DOHH2 (cell line): ENCODE measurements at regions not wholly inside any gene's neighbourhood (a gene's known extent, or its start where the extent isn't known, plus 50 kb on each side); places are given as distances from the start of the nearest gene placed in this dataset.

Experiments
- EZH2phosphoT487 ChIP-seq: fragments of 200-600 bp; sonication (generic); IDR thresholded peaks from 2 replicates; pipeline ENCODE4 v1.6.1; 2017; ENCODE audit warnings: borderline replicate concordance, mild to moderate bottlenecking, antibody characterized with exemption, low read length, moderate library complexity, mixed read lengths
- TF ChIP-seq, protein P1 (sequence below): fragments of 200-600 bp; sonication (generic); IDR thresholded peaks from one replicate; pipeline ENCODE4 v1.5.1; 2014; ENCODE audit warnings: antibody characterized with exemption, mild to moderate bottlenecking, low read depth, low read length; ENCODE audit not compliant: poor library complexity, severe bottlenecking

DNA sequence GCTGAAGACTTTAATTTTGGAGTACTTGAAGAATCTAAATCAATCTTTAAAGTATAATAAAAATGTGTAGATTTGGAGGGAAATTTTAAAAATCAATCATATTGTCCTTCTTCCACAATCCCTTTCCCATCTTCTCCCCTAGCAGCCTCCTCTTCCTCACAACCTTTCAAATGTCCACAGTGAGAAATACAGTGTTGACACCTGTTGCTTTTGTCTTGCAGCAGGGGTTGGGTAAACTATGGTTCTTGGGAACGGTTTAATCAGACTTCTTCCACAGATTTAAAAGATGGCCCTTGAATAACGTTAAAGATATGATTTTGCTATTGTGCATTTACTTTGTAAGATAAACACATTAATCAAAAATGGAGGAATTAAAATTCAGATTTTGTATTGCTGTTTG is 113.8 kb upstream of the SLC1A4 start:
- TF ChIP-seq, protein P1, sequence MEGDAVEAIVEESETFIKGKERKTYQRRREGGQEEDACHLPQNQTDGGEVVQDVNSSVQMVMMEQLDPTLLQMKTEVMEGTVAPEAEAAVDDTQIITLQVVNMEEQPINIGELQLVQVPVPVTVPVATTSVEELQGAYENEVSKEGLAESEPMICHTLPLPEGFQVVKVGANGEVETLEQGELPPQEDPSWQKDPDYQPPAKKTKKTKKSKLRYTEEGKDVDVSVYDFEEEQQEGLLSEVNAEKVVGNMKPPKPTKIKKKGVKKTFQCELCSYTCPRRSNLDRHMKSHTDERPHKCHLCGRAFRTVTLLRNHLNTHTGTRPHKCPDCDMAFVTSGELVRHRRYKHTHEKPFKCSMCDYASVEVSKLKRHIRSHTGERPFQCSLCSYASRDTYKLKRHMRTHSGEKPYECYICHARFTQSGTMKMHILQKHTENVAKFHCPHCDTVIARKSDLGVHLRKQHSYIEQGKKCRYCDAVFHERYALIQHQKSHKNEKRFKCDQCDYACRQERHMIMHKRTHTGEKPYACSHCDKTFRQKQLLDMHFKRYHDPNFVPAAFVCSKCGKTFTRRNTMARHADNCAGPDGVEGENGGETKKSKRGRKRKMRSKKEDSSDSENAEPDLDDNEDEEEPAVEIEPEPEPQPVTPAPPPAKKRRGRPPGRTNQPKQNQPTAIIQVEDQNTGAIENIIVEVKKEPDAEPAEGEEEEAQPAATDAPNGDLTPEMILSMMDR, result no peak
- no peak for TF ChIP-seq EZH2phosphoT487
